ENCODE measurements at regions not wholly inside any gene's neighbourhood (a gene's known extent, or its start where the extent isn't known, plus 50 kb on each side); places are given as distances from the start of the nearest gene placed in this dataset.

GRCh38 chr17:14737984-14738651 lies 437.2 kb downstream of the HS3ST3B1 start:
- Mint-ChIP-seq H3K4me1 (ENCODE audit: low read depth) (peaks cover 64% of the 10 kb centered on the region), H3K36me3 (ENCODE audit: low read depth) (no peaks in the 10 kb centered on the region), H3K27me3 (ENCODE audit: insufficient read depth) (no peaks in the 10 kb centered on the region), H3K27ac (peak overlapping the region; percentile 90), H3K4me3 (peak overlapping the region; percentile 22; the same call in 1 of the 2 replicates), H3K9me3 (no peaks in the 10 kb centered on the region)
- TF ChIP-seq CTCF (IDR thresholded peaks at IDR 0.05), result peak; percentile 69
- peak; percentile 93 for DNase-seq

- TF ChIP-seq CTCF (IDR thresholded peaks at IDR 0.05), result no peak
- Mint-ChIP-seq H3K27me3 (ENCODE audit: insufficient read depth) (no peaks in the 10 kb centered on the region), H3K4me3 (no peak overlapping the region), H3K4me1 (ENCODE audit: low read depth) (peaks cover 58% of the 10 kb centered on the region), H3K27ac (no peak overlapping the region), H3K9me3 (no peaks in the 10 kb centered on the region), H3K36me3 (ENCODE audit: low read depth) (no peaks in the 10 kb centered on the region)
- no peak for DNase-seq
Observed at GRCh38 chr17:14736631-14737030, 435.8 kb downstream of the HS3ST3B1 start.

- H3K4me1 Mint-ChIP-seq (ENCODE audit: low read depth), result peaks cover 37% of the 10 kb centered on the region
- DNase-seq, result no peak
- no peak overlapping the region for H3K4me3 Mint-ChIP-seq
- no peaks in the 10 kb centered on the region for H3K36me3 Mint-ChIP-seq (ENCODE audit: low read depth)
- H3K9me3 Mint-ChIP-seq, result peaks cover 2% of the 10 kb centered on the region
- no peak for TF ChIP-seq CTCF (IDR thresholded peaks at IDR 0.05)
- H3K27me3 Mint-ChIP-seq (ENCODE audit: insufficient read depth), result no peaks in the 10 kb centered on the region
- no peak overlapping the region for H3K27ac Mint-ChIP-seq
Observed at GRCh38 chr17:14733376-14733775, 432.5 kb downstream of the HS3ST3B1 start.

GRCh38 chr17:14732211-14732610 lies 431.3 kb downstream of the HS3ST3B1 start:
- peaks cover 26% of the 10 kb centered on the region for H3K4me1 Mint-ChIP-seq (ENCODE audit: low read depth)
- H3K36me3 Mint-ChIP-seq (ENCODE audit: low read depth), result no peaks in the 10 kb centered on the region
- H3K4me3 Mint-ChIP-seq, result no peak overlapping the region
- peaks cover 3% of the 10 kb centered on the region; the same call in 1 of the 2 replicates for H3K27me3 Mint-ChIP-seq (ENCODE audit: insufficient read depth)
- peaks cover 3% of the 10 kb centered on the region for H3K9me3 Mint-ChIP-seq
- DNase-seq, result no peak
- TF ChIP-seq CTCF (IDR thresholded peaks at IDR 0.05), result no peak
- H3K27ac Mint-ChIP-seq, result no peak overlapping the region

- H3K36me3 Mint-ChIP-seq (ENCODE audit: low read depth), result no peaks in the 10 kb centered on the region
- no peak for DNase-seq
- H3K9me3 Mint-ChIP-seq, result peaks cover 3% of the 10 kb centered on the region
- H3K27ac Mint-ChIP-seq, result no peak overlapping the region
- no peak for TF ChIP-seq CTCF (IDR thresholded peaks at IDR 0.05)
- H3K4me1 Mint-ChIP-seq (ENCODE audit: low read depth), result peaks cover 19% of the 10 kb centered on the region
- no peak overlapping the region for H3K4me3 Mint-ChIP-seq
- H3K27me3 Mint-ChIP-seq (ENCODE audit: insufficient read depth), result peaks cover 3% of the 10 kb centered on the region; the same call in 1 of the 2 replicates
Observed at GRCh38 chr17:14731591-14731990, 430.7 kb downstream of the HS3ST3B1 start.
